ENCODE measurements at regions not wholly inside any gene's neighbourhood (a gene's known extent, or its start where the extent isn't known, plus 50 kb on each side); places are given as distances from the start of the nearest gene placed in this dataset.

GRCh38 chr5:43967165-43967564, 364.2 kb downstream of the NNT start:
- no peak for TF ChIP-seq CTCF (IDR thresholded peaks at IDR 0.05)
- TF ChIP-seq POLR2A (IDR thresholded peaks at IDR 0.05), result no peak

Data from right lobe of liver (tissue), 4 donors.